GM12878 (cell line): ENCODE measurements at regions not wholly inside any gene's neighbourhood (a gene's known extent, or its start where the extent isn't known, plus 50 kb on each side); places are given as distances from the start of the nearest gene placed in this dataset.
"Not testable (repeated sequence)": the region's sequence is repeated elsewhere in the genome, so short reads cannot be mapped to it uniquely, and the experiment has no call there.

Experiments
- BHLHE40 ChIP-seq, 2 experiments: fragments of 450-650 bp in 1 of 2; IDR thresholded peaks; 2 replicates each; pipeline ENCODE4 v1.6.1; 2011 to 2017; ENCODE audit warnings: low read depth in 2 of 2, borderline replicate concordance in 1 of 2, improper control_type of control experiment in 1 of 2, low read length in 1 of 2, mild to moderate bottlenecking in 1 of 2
- CTCF ChIP-seq, 3 experiments: IDR thresholded peaks in 2 of 3; conservative IDR thresholded peaks in 1 of 3; 2 replicates each; pipeline ENCODE4 v1.5.1; 2011; ENCODE audit warnings: low read depth in 3 of 3, low read length in 3 of 3, mild to moderate bottlenecking in 3 of 3, control low read depth in 2 of 3, moderate library complexity in 2 of 3, inconsistent platforms in 1 of 3, mixed read lengths in 1 of 3; ENCODE audit not compliant: control insufficient read depth in 2 of 3, insufficient read depth in 1 of 3; ENCODE audit errors: extremely low read depth in 1 of 3
- DPF2 ChIP-seq: fragments of 450-650 bp; IDR thresholded peaks from 2 replicates; pipeline ENCODE4 v1.6.1; 2017; ENCODE audit warnings: mild to moderate bottlenecking
- EED ChIP-seq: sonication (generic); IDR thresholded peaks from 2 replicates; pipeline ENCODE4 v1.6.1; 2016; ENCODE audit warnings: antibody characterized with exemption, low read depth
- FOXK2 ChIP-seq: fragments of 450-650 bp; IDR thresholded peaks from 2 replicates; pipeline ENCODE4 v1.6.1; 2017; ENCODE audit warnings: mild to moderate bottlenecking, moderate library complexity
- POLR2A ChIP-seq: IDR thresholded peaks from 2 replicates; pipeline ENCODE4 v1.6.1; 2011; ENCODE audit warnings: low read depth, mild to moderate bottlenecking, low read length
- RAD21 ChIP-seq: IDR thresholded peaks from 2 replicates; pipeline ENCODE4 v1.6.1; 2011; ENCODE audit warnings: mild to moderate bottlenecking, low read depth, low read length, moderate library complexity; ENCODE audit not compliant: insufficient read depth
- SIN3A ChIP-seq: IDR thresholded peaks from 2 replicates; pipeline ENCODE4 v1.6.1; 2012; ENCODE audit warnings: low read depth, low read length, improper control_type of control experiment
- TCF7 ChIP-seq: IDR thresholded peaks from 2 replicates; pipeline ENCODE4 v1.6.1; 2014; ENCODE audit warnings: antibody characterized with exemption, borderline replicate concordance
- WRNIP1 ChIP-seq: IDR thresholded peaks from 2 replicates; pipeline ENCODE4 v1.6.1; 2011; ENCODE audit warnings: low read depth, low read length, improper control_type of control experiment, borderline replicate concordance

GRCh38 chr2:111493720-111494078 is 373.0 kb downstream of the BCL2L11 start:
- not testable (repeated sequence) for TF ChIP-seq CTCF (IDR thresholded peaks at IDR 0.05 in 2 of 3, conservative IDR thresholded peaks at IDR 0.05 in 1 of 3; ENCODE audit: control insufficient read depth in 2 of 3, extremely low read depth in 1 of 3, insufficient read depth in 1 of 3, low read depth in 3 of 3, low read length in 3 of 3); FOXK2; DPF2; BHLHE40 (IDR thresholded peaks at IDR 0.05; ENCODE audit: borderline replicate concordance in 1 of 2, low read depth in 2 of 2, low read length in 1 of 2); POLR2A; RAD21; EED; WRNIP1; SIN3A; TCF7
